Loucy (cell line): ENCODE measurements at regions not wholly inside any gene's neighbourhood (a gene's known extent, or its start where the extent isn't known, plus 50 kb on each side); places are given as distances from the start of the nearest gene placed in this dataset.

ENCODE experiments used
- H2AFZ ChIP-seq: fragments of 200-600 bp; sonication (generic); 2 replicates; pipeline ENCODE4 v1.6.0; 2016; ENCODE audit warnings: antibody characterized with exemption, mild to moderate bottlenecking, low read length, moderate library complexity
- H3F3A ChIP-seq: fragments of 200-600 bp; 2 replicates; pipeline ENCODE4 v1.6.0; 2016; ENCODE audit warnings: antibody characterized with exemption, low read depth, mild to moderate bottlenecking
- H3K27me3 ChIP-seq: fragments of 200-600 bp; sonication (generic); 2 replicates; pipeline ENCODE4 v1.6.1; 2014; ENCODE audit warnings: low read length, mild to moderate bottlenecking; ENCODE audit not compliant: insufficient read depth, poor library complexity, severe bottlenecking
- H3K36me3 ChIP-seq: fragments of 200-600 bp; sonication (generic); 2 replicates; pipeline ENCODE4 v1.6.1; 2016; ENCODE audit warnings: low read length; ENCODE audit not compliant: insufficient read depth
- H3K4me1 ChIP-seq: fragments of 200-600 bp; sonication (generic); 2 replicates; pipeline ENCODE4 v1.5.1; 2014; ENCODE audit warnings: low read length, mild to moderate bottlenecking; ENCODE audit not compliant: insufficient read depth, poor library complexity, severe bottlenecking
- H3K4me2 ChIP-seq: fragments of 200-600 bp; sonication (generic); 2 replicates; pipeline ENCODE4 v1.6.0; 2014; ENCODE audit warnings: antibody characterized with exemption, low read length, low read depth, mild to moderate bottlenecking; ENCODE audit not compliant: poor library complexity, severe bottlenecking
- H3K4me3 ChIP-seq: fragments of 200-600 bp; sonication (generic); 2 replicates; pipeline ENCODE4 v1.5.1; 2014; ENCODE audit warnings: low read length, mild to moderate bottlenecking, mixed read lengths; ENCODE audit not compliant: poor library complexity, severe bottlenecking
- H3K79me2 ChIP-seq: fragments of 200-600 bp; sonication (generic); 2 replicates; pipeline ENCODE4 v1.6.1; 2014; ENCODE audit warnings: low read length; ENCODE audit not compliant: insufficient read depth
- H3K9ac ChIP-seq: fragments of 200-600 bp; sonication (generic); 2 replicates; pipeline ENCODE4 v1.6.0; 2014; ENCODE audit warnings: mild to moderate bottlenecking, low read depth, low read length, moderate library complexity; ENCODE audit not compliant: poor library complexity, severe bottlenecking
- H3K9me2 ChIP-seq: fragments of 200-600 bp; sonication (generic); replicated peaks from 2 replicates; pipeline ENCODE4 v1.6.1; 2016; ENCODE audit warnings: low read depth, low read length, mixed read lengths
- H3K9me3 ChIP-seq: fragments of 200-600 bp; sonication (generic); 2 replicates; pipeline ENCODE4 v1.6.1; 2014; ENCODE audit warnings: mild to moderate bottlenecking, antibody characterized with exemption, low read length, low read depth; ENCODE audit not compliant: insufficient read depth
- H4K20me1 ChIP-seq: fragments of 200-600 bp; sonication (generic); 2 replicates; pipeline ENCODE4 v1.6.0; 2014; ENCODE audit warnings: antibody characterized with exemption, low read length, mild to moderate bottlenecking; ENCODE audit not compliant: insufficient read depth, poor library complexity, severe bottlenecking
- EZH2phosphoT487 ChIP-seq: fragments of 200-600 bp; IDR thresholded peaks from 2 replicates; pipeline ENCODE4 v1.6.1; 2018; ENCODE audit warnings: antibody characterized with exemption, mild to moderate bottlenecking, moderate library complexity, borderline replicate concordance
- TF ChIP-seq, protein P1 (sequence below): fragments of 200-600 bp; sonication (generic); conservative IDR thresholded peaks from 2 replicates; pipeline ENCODE4 v1.5.1; 2014; ENCODE audit warnings: mild to moderate bottlenecking, antibody characterized with exemption, low read length

DNA sequence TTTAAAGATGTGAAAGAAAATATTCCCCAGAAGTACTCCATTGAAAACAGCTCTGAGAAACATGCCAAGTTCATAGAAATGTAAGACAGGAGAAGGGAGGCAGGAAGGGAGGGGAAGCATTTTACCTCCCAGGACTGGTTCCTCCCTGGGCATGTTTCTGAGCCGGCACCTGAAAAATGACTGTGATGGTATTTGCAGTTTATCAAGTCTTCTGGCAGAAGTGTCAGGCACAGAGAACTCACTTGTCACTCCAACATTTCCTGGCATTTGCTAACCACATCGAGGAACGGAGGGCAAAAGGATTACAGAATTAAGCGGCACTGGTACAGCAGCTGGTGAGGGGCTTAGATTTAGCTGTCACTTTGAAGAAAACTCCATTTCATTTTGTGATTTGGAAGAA is 1054.0 kb downstream of the TUSC7 start:
- no peaks in the 10 kb centered on the region for H3K9me2 ChIP-seq
- H3F3A ChIP-seq: no peaks in the 10 kb centered on the region
- H4K20me1 ChIP-seq: no peaks in the 10 kb centered on the region
- TF ChIP-seq, protein P1, sequence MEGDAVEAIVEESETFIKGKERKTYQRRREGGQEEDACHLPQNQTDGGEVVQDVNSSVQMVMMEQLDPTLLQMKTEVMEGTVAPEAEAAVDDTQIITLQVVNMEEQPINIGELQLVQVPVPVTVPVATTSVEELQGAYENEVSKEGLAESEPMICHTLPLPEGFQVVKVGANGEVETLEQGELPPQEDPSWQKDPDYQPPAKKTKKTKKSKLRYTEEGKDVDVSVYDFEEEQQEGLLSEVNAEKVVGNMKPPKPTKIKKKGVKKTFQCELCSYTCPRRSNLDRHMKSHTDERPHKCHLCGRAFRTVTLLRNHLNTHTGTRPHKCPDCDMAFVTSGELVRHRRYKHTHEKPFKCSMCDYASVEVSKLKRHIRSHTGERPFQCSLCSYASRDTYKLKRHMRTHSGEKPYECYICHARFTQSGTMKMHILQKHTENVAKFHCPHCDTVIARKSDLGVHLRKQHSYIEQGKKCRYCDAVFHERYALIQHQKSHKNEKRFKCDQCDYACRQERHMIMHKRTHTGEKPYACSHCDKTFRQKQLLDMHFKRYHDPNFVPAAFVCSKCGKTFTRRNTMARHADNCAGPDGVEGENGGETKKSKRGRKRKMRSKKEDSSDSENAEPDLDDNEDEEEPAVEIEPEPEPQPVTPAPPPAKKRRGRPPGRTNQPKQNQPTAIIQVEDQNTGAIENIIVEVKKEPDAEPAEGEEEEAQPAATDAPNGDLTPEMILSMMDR: no peak
- no peak for TF ChIP-seq EZH2phosphoT487
- H3K4me3 ChIP-seq: no peak overlapping the region
- H3K4me2 ChIP-seq: no peak overlapping the region
- no peaks in the 10 kb centered on the region for H3K79me2 ChIP-seq
- no peaks in the 10 kb centered on the region for H3K27me3 ChIP-seq
- H3K9me3 ChIP-seq: no peaks in the 10 kb centered on the region
- no peaks in the 10 kb centered on the region for H3K4me1 ChIP-seq
- H3K9ac ChIP-seq: no peak overlapping the region
- no peaks in the 10 kb centered on the region for H3K36me3 ChIP-seq
- no peak overlapping the region for H2AFZ ChIP-seq

DNA sequence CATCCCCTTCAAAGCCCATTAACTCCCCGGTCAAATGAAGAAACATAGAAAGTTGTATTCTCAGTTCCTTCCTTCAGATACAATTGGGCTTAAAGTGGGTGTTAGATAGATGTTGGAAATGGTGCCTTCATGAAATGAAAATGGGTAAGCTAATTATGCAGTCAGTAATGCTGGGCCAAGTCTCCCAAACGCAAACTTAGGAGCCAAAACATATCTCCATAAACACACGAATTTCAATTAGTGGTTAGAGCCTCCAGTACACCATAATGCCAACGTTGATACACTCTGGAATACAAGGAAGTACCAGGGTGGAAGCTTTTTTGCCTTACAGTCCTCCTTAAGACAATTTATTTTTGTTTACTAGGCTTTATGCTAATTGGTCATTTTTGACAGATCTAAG is 1059.0 kb downstream of the TUSC7 start:
- H3K9me2 ChIP-seq: no peaks in the 10 kb centered on the region
- no peak overlapping the region for H3K9ac ChIP-seq
- H2AFZ ChIP-seq: no peak overlapping the region
- no peaks in the 10 kb centered on the region for H3K4me1 ChIP-seq
- no peaks in the 10 kb centered on the region for H3K36me3 ChIP-seq
- H3K9me3 ChIP-seq: no peaks in the 10 kb centered on the region
- no peaks in the 10 kb centered on the region for H3K27me3 ChIP-seq
- TF ChIP-seq EZH2phosphoT487: no peak
- TF ChIP-seq, protein P1: no peak
- H3K4me2 ChIP-seq: no peak overlapping the region
- no peaks in the 10 kb centered on the region for H3F3A ChIP-seq
- H3K4me3 ChIP-seq: no peak overlapping the region
- H4K20me1 ChIP-seq: no peaks in the 10 kb centered on the region
- H3K79me2 ChIP-seq: no peaks in the 10 kb centered on the region

DNA sequence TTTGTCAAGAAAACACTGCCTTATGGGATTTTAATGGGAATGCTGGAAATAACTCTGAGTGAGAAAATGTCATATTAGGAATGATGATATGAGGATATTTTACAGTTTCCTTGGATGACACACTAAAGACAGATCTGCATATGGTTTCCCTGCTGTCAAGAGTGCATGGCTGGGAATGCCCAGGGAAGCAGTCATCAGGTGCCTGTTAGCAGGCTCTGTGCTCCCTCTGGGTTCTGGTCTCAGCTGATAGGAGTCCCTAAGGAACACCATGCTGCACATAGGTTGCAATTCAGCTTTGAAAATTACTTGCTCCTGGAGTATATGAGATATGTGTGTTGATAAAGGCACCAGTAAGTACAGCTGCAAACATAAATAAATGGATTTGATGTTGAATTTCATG is 1064.6 kb downstream of the TUSC7 start:
- no peaks in the 10 kb centered on the region for H3F3A ChIP-seq
- H2AFZ ChIP-seq: no peak overlapping the region
- H3K27me3 ChIP-seq: no peaks in the 10 kb centered on the region
- H3K9me2 ChIP-seq: no peaks in the 10 kb centered on the region
- H3K4me2 ChIP-seq: no peak overlapping the region
- no peaks in the 10 kb centered on the region for H3K9me3 ChIP-seq
- no peaks in the 10 kb centered on the region for H3K36me3 ChIP-seq
- no peaks in the 10 kb centered on the region for H3K4me1 ChIP-seq
- H4K20me1 ChIP-seq: no peaks in the 10 kb centered on the region
- no peak overlapping the region for H3K9ac ChIP-seq
- no peak overlapping the region for H3K4me3 ChIP-seq
- H3K79me2 ChIP-seq: no peaks in the 10 kb centered on the region
- TF ChIP-seq, protein P1: no peak
